ENCODE measurements at regions not wholly inside any gene's neighbourhood (a gene's known extent, or its start where the extent isn't known, plus 50 kb on each side); places are given as distances from the start of the nearest gene placed in this dataset.

GRCh38 chr4:116385583-116385982 is 699.8 kb downstream of the TRAM1L1 start:
- no peak for DNase-seq (ENCODE audit: insufficient read length, low spot score)
- TF ChIP-seq CTCF (IDR thresholded peaks at IDR 0.05; ENCODE audit: insufficient read depth, missing control alignments): no peak
- no peak for FAIRE-seq

GRCh38 chr4:116374815-116375214 is 710.6 kb downstream of the TRAM1L1 start:
- TF ChIP-seq CTCF (IDR thresholded peaks at IDR 0.05; ENCODE audit: insufficient read depth, missing control alignments): no peak
- DNase-seq (ENCODE audit: insufficient read length, low spot score): no peak
- no peak for FAIRE-seq

- DNase-seq (ENCODE audit: insufficient read length, low spot score) (no peak), FAIRE-seq (no peak)
- TF ChIP-seq CTCF (IDR thresholded peaks at IDR 0.05; ENCODE audit: insufficient read depth, missing control alignments): no peak
Observed at GRCh38 chr4:116362583-116362982, 722.8 kb downstream of the TRAM1L1 start.

GRCh38 chr4:116361790-116362189 is 723.6 kb downstream of the TRAM1L1 start:
- DNase-seq (ENCODE audit: insufficient read length, low spot score) (no peak), FAIRE-seq (no peak)
- TF ChIP-seq CTCF (IDR thresholded peaks at IDR 0.05; ENCODE audit: insufficient read depth, missing control alignments): no peak

GRCh38 chr4:116358633-116359222 is 726.6 kb downstream of the TRAM1L1 start:
- FAIRE-seq (no peak), DNase-seq (ENCODE audit: insufficient read length, low spot score) (peak; percentile 8)
- peak; percentile 35 for TF ChIP-seq CTCF (IDR thresholded peaks at IDR 0.05; ENCODE audit: insufficient read depth, missing control alignments)

GRCh38 chr4:116357758-116358157 is 727.6 kb downstream of the TRAM1L1 start:
- no peak for TF ChIP-seq CTCF (IDR thresholded peaks at IDR 0.05; ENCODE audit: insufficient read depth, missing control alignments)
- DNase-seq (ENCODE audit: insufficient read length, low spot score) (no peak), FAIRE-seq (no peak)

- FAIRE-seq (peak; percentile 16), DNase-seq (ENCODE audit: insufficient read length, low spot score) (no peak)
- no peak for TF ChIP-seq CTCF (IDR thresholded peaks at IDR 0.05; ENCODE audit: insufficient read depth, missing control alignments)
Observed at GRCh38 chr4:116346750-116347149, 738.6 kb downstream of the TRAM1L1 start.
